DND-41 (cell line): ENCODE measurements at regions not wholly inside any gene's neighbourhood (a gene's known extent, or its start where the extent isn't known, plus 50 kb on each side); places are given as distances from the start of the nearest gene placed in this dataset.

Source experiments
- CTCF ChIP-seq: IDR thresholded peaks from 2 replicates; pipeline ENCODE4 v1.5.1; 2012; ENCODE audit warnings: borderline replicate concordance, low read length, moderate library complexity, mild to moderate bottlenecking; ENCODE audit not compliant: poor library complexity, severe bottlenecking; ENCODE audit errors: extremely low read depth
- EZH2 ChIP-seq: IDR thresholded peaks from 3 replicates; pipeline ENCODE4 v1.6.1; 2012; ENCODE audit warnings: borderline replicate concordance, low read depth, mild to moderate bottlenecking, moderate library complexity, low read length, inconsistent platforms; ENCODE audit not compliant: severe bottlenecking

- no peak for TF ChIP-seq CTCF
- TF ChIP-seq EZH2, result no peak
These were observed 244.7 kb upstream of the SLC24A2 start for GRCh38 chr9:20033511-20033910.
